Testis (tissue), 2 donors: ENCODE measurements at regions not wholly inside any gene's neighbourhood (a gene's known extent, or its start where the extent isn't known, plus 50 kb on each side); places are given as distances from the start of the nearest gene placed in this dataset.

Experiments used
- CTCF ChIP-seq, 3 experiments: fragments of 450-650 bp in 2 of 3; fragments of 200-600 bp in 1 of 3; sonication (generic) in 1 of 3; IDR thresholded peaks; one replicate each; pipeline ENCODE4 v1.5.1; 2016 to 2019; ENCODE audit warnings: antibody characterized with exemption in 3 of 3, mild to moderate bottlenecking in 2 of 3, moderate library complexity in 1 of 3
- POLR2A ChIP-seq: fragments of 450-650 bp; IDR thresholded peaks from one replicate; pipeline ENCODE4 v1.6.1; 2017; ENCODE audit warnings: antibody characterized with exemption, mild to moderate bottlenecking, moderate library complexity

GRCh38 chr4:52241916-52242315 lies 190.8 kb downstream of the SPATA18 start:
- TF ChIP-seq CTCF (IDR thresholded peaks at IDR 0.05) (no peak), POLR2A (no peak)
